Mammary epithelial cell (primary cell): ENCODE measurements at regions not wholly inside any gene's neighbourhood (a gene's known extent, or its start where the extent isn't known, plus 50 kb on each side); places are given as distances from the start of the nearest gene placed in this dataset.

Source experiments
- CTCF ChIP-seq, 2 donors: IDR thresholded peaks in 1 of 2; conservative IDR thresholded peaks in 1 of 2; 2 replicates each; pipeline ENCODE4 v1.5.1; 2011 to 2012; ENCODE audit warnings: inconsistent platforms in 2 of 2, low read length in 2 of 2, mild to moderate bottlenecking in 2 of 2, control low read depth in 1 of 2, low read depth in 1 of 2; ENCODE audit not compliant: insufficient read depth in 1 of 2; ENCODE audit errors: extremely low read depth in 1 of 2
- EZH2 ChIP-seq: IDR thresholded peaks from 2 replicates; pipeline ENCODE4 v1.6.1; 2012; ENCODE audit warnings: low read length, inconsistent platforms, borderline replicate concordance

GRCh38 chr5:74153255-74153790 lies 487.2 kb downstream of the ENC1 start:
- TF ChIP-seq CTCF (conservative IDR thresholded peaks at IDR 0.05 in 1 of 2, IDR thresholded peaks at IDR 0.05 in 1 of 2; ENCODE audit: extremely low read depth in 1 of 2, insufficient read depth in 1 of 2, low read depth in 1 of 2, low read length in 2 of 2) (no peak), EZH2 (no peak)
